GM21825 (cell line): ENCODE measurements at regions not wholly inside any gene's neighbourhood (a gene's known extent, or its start where the extent isn't known, plus 50 kb on each side); places are given as distances from the start of the nearest gene placed in this dataset.
A peak's percentile ranks its signal among the peaks of the same experiment; 100 is the strongest.

Source experiments
- ATAC-seq: cut with Tn5 transposase; IDR thresholded peaks from one replicate; pipeline ENCODE4 v1.9.1; 2021; ENCODE audit warnings: mild to moderate bottlenecking, moderate library complexity; ENCODE audit not compliant: unreplicated experiment

DNA sequence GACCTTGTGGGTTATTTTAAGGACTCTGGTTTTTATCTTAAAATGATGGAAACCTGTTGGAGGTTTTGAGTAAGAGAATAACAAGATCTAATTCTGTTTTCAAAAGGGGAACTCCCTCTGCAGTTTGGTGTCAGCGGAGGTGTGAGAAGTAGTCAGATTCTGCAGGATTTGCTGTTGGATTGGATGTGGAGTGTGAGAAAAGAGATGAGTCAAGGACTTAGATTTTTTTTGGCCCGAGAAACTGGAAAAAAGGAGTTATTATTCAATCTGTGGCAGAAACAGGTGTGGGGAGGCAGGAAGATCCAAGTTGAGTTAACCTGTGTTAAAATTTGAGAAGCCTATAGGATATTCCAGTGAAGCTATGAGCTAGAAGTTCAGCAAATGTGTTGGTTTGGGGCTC is 337.2 kb upstream of the FANCL start:
- no peak for ATAC-seq

DNA sequence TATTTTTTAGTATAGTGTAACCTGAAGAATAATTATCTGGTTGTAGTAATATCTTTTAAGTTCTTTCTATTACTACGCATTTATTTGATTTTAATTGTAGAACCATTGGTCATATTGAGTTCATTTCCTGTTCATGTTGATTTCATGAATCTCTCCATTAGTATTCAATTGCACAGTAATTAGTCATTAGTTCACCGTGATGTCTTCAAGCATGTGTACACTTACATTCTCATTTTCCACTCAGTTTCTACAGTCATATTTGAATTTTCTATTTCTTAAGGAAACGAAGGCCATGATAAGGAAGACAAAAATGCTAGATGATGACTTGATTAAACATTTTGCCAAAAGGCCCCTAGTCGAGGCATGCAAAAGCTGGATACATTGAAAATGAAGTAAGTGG is 333.7 kb upstream of the FANCL start:
- no peak for ATAC-seq

DNA sequence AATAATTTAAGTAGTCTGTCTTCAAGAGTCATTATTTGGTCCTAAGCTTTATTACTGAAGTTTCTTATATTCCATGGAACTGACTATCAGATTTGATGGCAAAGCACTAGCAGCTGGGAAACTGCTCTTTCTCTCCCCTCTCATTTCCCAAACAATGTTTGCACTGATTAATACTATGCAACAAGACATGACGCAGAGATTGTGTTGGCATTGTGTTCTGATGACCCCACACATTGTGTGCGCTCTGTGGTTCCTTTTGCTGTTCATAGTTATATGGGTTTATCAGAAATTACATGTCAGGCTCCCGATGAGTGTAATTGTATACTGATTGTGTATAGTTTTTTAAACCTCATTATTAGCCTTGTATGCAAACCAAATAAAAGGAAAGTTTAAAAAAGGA is 331.6 kb upstream of the FANCL start:
- no peak for ATAC-seq

DNA sequence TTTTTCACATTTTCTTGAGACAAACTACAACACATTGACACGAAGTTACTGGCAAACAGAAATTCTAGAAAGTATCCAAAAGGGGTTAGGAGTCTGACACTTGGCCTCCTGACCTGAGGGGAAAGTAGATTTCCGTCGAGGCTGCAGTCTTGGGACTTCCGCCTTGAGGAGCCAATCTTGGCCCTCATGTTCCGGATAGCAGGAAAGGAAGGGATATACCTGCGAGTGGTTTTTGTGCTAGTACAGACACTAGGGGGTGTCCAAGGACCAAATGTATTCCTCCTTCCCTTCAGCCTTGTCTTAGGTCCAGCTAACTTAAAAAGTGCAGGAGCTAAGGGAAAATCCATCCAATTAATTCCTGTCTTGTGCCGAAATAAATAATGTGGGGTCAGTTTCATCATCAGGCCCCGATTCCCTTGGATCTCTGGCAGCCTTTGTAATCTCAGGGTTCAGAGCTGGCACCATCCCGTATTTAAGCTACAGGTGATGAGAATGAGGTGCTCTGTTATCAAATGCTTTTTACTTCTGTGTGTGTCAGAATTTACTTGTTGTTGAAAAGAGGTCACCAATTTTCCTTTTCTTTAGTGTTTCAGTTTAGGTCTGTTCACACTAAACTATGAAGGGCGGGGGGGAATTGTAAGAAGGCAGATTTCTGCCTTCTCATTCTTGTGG is 330.2 kb upstream of the FANCL start:
- ATAC-seq: peak; percentile 92

DNA sequence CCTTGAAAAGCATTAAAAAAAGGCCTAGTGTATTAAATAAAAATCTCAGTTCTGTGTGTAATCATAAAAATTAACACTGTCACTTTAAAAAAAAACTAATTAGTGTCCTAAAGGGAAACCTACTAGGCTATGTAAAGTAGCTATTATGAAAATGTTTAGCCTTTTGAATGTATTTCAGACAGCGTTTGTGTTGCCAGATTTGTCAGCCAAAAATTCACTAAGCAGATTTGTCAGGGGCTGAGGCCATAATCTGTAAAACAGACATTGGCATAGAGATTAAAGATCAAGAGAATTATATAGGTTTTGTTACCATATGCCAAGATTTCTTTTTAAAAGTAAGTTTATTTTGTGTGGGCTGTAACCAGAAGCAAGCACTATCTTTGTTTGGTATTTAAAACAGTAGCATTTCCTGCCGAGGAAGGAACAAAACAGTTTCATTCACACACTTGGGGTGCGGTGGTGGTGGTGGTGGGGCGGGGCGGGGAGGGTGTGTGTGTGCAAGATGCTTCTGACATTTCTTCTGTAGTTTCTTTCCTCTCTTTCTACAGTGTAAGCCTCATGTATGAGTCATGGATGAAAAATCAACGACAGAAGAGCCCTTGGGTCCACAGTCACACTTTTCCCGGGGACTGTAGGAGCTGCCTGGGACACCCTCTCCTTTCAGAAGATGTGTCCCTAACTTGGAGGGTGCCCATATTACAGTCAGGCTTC is 328.5 kb upstream of the FANCL start:
- no peak for ATAC-seq

DNA sequence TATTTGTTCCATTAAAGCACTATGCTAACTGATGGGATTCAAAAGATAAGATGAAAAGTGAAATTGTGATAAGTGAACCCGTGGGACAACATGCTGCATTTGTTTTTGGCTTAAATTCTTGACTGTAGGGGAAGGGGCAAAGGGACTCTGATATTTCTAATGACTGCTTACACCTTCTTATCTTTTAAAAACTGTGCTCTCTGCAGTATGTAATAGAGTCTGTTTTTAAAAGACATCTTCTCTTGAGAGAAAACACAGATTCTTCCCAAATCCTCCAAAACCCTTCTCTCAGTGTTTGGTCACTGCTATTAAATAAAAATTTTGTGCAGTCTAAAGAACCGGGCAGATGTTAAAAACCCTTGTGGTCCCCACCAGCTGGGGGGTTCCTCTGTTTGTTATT is 327.8 kb upstream of the FANCL start:
- ATAC-seq: no peak

DNA sequence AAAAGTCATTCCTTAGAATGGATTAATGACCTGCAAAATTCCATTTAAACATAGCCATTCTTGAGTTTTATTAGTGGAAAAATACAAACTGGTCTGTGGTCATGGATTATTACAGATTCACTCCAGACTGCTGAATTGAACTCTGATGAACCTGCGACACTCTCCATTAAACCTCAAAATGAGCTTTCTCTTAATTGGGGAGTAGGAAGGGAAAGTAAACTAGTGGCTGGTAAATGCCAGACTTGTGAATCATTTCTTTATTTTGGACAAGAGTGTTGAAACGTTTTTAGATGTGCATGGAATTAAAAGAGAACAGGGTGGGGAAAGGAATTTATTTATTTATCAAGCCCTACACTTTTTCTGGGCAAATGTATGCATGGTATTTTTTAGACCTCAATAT is 321.2 kb upstream of the FANCL start:
- ATAC-seq: no peak

DNA sequence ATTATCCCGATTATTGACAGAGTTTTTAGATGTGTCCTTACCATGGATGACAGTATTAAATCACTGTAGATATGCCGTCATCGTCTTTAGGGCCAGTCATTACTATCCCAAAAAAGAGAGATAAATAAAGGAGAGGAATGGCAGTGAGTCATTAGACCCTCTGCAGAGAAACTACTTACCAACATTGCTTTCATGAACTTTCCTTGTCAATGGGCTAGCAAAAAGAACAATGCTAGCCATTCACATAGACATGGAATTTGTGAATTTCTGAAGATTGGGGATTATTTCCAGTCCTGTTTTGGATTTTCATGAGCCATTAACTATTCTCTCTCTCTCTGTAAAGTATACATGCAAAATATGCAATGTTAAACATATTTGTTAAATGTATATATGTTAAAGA is 319.4 kb upstream of the FANCL start:
- no peak for ATAC-seq

DNA sequence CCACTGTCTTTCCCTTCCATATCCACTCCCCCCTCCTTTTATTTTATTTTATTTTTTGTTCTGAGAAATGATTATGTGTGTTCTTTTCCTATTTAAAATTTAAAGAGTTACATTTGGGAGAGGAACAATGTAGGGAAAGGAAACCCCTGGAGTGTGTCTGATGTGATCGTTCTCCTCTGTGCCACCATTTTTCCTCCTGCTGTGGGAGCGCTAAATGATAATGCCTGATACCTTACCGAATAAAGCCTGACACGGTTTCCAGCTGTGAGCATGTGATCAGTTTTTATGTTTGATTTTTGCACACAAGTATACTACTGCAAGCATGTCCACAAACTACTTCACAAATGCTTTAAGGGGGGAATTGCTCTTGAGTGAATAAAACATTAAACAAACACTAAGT is 317.8 kb upstream of the FANCL start:
- no peak for ATAC-seq

DNA sequence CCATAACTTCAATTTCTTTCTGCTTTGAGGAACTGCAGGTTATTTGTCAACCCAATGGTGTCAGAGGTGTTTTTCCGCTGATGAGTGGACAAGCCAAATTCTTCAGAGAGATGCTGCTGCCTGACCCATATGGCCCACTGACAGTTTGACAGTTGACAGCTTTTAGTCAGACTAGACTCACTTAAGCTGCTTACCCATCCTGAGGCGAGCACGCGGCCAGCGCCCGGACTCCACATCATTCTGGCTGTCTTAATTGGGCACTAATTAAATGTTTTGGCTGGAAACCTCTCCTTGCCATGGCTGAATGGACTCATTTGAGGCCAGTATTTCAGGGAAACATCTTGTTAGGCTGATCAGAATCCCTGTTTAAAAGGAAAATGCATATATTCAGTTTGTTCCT is 316.1 kb upstream of the FANCL start:
- no peak for ATAC-seq

DNA sequence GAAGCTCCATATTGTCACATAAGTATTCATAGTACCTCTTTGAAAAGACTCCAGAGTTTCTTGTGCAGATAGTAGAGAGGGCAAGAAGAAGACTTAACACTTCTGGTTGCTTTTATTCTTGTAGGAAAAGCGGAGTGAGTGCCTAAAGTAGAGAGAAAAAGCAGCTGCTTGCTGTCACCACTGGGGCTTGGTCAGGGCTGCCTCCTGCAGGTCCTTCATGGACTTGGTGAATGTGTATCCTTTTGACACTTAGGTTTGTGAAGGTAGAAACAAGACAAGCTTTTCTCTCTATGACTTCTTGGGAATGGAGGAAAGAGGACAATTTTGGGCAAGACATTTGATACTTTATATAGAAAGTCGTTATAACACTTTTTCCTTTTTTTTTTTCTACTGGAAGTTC is 312.8 kb upstream of the FANCL start:
- no peak for ATAC-seq

DNA sequence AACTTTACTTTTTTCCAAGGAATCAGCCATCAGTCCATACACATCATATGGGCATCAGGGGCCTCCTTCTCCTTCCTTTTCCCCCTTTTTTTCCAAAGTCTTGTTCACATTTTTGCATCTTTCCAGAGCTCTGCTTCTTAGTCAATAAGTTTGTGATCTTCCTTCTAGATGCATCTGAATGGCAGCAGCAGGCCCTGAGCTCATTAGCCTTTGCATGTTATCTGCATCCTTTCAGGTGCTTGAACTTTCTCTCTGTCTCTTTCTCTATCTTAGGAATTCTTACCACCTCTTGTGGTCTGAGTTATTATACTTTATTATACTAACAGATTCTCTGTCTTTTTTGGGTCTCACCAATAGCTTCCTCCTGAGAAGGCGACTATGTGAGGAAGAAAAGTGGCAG is 312.4 kb upstream of the FANCL start:
- no peak for ATAC-seq

DNA sequence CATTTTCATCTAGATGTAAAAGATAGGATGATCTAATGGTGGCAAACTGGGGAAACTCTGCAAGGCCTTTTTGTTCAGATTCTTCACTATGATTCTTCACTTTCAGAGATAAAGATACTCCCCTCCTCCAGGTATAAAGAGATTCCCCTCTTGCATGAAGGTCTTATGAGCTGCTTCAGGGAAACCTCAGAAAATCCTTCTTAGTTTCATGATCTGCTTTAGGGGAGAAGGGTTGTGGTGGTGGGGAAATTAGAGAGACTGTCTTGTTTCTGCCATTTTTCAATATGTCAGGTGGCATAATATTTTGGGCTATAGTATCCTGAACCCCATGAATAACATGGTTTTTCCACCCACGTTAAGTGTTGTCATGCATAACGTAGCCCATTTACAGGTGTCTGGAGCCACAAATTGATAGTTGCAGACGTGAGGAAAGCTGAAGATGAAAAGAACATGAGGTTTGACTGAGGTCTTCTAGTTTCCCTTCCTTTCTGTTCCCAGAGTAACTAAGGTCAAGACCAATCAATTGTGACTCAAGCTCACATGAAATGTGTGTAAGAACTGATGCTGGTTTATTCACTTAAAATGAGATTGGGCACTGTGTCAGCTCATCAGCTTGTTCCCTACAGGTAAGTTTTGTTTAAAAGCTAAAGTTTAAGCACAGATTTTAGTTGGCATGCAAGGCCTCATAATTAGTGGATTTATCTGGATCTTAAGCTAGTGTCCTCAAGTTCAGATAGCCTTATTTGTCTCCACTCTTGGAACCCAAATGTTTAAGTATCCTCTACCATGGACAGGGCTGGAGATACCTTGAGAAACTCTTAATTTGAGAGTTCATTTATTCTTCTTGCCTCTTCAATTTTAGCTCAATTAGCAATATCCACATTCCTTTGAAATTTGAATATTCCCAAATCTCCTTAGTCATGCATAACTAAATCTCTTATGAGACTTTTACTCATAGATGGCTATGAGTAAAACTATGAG is 304.5 kb upstream of the FANCL start:
- ATAC-seq: no peak

DNA sequence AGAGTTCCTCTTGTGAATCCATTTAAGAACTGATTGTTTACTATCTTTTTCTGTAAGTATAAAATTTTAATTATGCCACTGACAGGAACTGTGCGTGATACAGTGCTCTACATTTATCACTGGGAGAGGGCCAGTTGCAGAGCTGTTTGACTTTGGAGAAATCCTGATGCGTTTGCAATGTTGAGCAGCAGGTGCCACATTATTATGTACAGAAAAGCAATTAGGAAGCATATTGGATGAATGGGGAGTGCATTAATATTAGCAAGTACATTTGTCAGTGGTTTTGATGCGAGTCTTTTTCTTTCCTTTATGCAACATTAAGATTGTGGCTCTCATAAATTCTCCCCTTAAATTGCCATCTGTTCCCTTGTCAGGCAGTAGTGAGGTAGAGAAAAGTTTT is 302.3 kb upstream of the FANCL start:
- no peak for ATAC-seq

DNA sequence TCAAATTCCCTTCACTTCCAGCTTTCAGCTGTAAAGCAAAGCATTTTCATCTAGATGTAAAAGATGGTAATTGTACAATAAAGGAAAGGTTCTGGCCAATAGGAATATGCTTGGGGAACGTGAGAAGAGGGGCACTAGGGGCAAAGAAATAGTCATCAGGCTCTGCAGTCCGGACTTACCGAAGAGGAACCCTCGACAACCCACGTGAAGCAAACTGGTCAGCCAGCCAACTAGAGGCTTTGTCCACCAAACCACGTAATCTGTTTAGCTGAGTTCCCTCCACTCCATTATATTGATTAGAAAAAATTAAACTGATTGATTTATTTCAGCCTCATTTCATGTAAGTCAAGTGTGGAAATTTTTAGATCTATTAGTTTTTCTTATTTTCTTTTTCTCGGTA is 300.4 kb upstream of the FANCL start:
- ATAC-seq: no peak

DNA sequence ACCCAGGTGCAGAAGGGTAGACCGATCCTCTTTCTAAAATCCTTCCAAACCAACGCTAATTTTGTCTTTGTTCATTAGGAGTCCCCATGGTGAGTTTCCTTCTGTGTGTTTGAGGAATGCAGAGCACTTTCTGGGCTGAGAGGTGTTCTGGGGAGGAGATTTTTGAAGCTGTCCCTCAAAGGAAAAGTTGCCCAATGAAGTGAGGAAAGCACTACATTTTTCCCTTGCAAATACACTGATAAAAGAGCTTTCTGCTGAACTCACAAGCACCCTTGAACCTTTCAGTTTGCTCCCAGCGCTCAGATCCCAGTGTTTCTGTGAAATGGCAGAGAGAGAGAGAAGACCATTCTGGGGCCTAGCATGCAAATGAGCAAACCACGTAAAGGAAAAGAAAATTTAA is 299.6 kb upstream of the FANCL start:
- no peak for ATAC-seq

DNA sequence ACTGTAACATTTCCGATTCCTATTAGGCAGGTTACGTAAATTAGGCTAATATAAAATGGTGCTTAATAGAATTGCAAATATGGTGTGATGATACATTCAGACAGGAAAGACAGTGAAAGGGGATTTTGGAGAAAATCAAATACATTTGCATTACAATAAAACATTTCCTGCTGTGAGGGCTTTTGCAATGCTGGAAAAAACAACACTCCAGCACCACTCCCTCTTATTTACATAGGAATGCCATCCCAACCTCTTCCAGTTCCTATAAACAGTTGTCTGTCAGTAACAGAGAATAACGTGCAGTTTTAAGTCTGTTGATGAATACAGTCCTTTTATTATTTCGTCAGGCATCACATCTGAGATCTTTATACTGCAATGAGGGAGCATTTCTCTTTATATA is 298.8 kb upstream of the FANCL start:
- ATAC-seq: no peak

DNA sequence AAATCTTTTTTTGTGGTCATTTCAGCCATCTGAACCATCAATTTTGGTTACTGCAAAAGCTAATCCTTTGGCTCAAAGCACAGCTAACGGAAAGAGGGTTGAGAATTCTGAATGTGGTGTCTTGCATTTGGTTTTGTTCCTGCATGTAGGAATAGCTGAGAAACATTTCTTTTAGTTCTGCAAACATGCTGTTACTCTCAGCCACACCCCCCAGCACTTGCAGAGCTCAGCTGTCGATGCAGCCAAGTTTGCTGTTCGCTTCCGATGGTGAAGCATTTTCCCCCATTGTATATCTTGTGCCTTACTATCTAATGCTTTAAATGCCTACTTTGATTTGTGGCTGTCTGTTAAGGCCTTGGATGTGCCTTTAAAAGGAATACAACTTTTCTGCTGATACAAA is 294.9 kb upstream of the FANCL start:
- no peak for ATAC-seq

DNA sequence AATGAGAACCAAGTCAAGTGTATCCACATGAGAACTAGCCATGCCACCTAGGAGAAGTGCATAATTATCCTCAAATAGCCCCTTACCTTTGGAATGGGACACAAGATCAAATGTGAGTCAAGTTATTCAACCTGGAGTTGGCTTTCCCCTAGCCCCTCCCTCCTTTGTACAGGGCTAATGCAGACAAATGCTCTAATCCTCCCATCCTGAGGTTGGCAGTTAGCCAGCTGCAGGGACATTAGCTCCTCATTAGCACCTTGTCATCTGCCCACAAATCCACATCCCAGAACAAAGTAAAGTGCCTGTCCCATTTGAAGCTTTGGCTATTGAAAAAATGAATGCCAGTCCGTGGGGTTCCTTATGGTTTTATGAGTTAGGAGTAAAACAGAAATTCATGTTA is 294.1 kb upstream of the FANCL start:
- no peak for ATAC-seq

DNA sequence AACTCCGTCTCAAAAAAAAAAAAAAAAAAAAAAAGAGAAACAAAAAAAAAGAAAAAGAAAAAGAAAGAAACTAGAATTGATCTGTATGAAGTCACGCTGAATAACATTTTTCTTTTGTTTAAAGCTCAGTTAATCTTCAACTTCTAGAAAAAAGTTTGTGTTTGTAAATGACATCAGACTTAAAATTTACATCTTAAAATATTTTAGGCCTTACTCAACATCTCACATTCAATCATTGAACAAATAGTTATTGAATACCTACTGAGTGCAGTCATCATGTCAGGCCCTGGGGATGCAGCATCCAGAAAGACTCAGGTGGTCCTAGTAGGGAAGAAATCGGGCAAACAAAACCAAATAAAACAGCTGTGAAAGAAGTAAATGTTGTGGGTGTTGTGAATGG is 292.3 kb upstream of the FANCL start:
- no peak for ATAC-seq

DNA sequence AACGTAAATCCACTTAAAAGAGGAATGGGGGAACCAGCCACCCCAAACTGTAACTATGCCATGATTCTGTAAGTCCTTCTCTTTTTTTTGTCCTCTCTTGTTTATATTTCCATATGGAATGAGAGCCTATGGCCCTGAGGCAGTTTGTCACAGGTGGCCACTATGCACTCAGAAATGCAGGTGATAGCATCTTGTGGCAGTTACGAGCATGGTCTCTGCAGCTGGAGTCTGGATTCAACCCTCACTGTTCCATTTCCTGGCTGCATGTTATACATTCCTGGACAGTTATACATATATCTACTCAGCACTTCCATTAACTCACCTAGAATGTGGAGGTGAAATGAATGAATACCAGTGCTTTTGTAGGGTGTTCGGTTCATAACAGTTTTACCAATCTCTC is 291.5 kb upstream of the FANCL start:
- no peak for ATAC-seq

DNA sequence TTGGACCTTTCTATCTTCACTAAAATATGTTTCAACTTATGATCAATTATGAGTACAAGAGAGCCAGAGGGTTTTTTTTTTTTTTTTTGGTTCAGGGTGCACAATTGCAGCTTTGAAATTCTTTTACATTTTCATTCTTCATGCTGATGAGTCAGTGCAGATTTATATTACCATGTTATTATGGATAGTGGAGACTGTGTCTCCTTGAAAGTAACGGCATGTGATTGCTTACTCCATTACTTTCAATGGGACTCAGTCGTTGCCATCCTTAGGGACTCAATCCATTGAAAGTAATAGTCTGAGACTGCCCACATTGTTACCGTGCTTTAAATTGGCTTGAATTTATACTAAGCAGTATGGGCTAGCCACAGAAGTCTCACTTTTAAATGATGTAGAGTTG is 286.5 kb upstream of the FANCL start:
- ATAC-seq: no peak
